ENCODE measurements at regions not wholly inside any gene's neighbourhood (a gene's known extent, or its start where the extent isn't known, plus 50 kb on each side); places are given as distances from the start of the nearest gene placed in this dataset.

GRCh38 chrX:10841579-10841978, 221.2 kb upstream of the MID1 start:
- TF ChIP-seq CTCF (IDR thresholded peaks at IDR 0.05) (no peak), POLR2AphosphoS5 (IDR thresholded peaks at IDR 0.05) (no peak), POLR2A (IDR thresholded peaks at IDR 0.05) (no peak)

Data from gastroesophageal sphincter (tissue), 3 donors.